GM21390 (cell line): ENCODE measurements at regions not wholly inside any gene's neighbourhood (a gene's known extent, or its start where the extent isn't known, plus 50 kb on each side); places are given as distances from the start of the nearest gene placed in this dataset.

Experiments
- ATAC-seq: cut with Tn5 transposase; IDR thresholded peaks from one replicate; pipeline ENCODE4 v1.9.1; 2021; ENCODE audit not compliant: unreplicated experiment

GRCh38 chr10:117699436-117700075 lies 157.0 kb downstream of the EMX2 start:
- ATAC-seq = no peak

GRCh38 chr10:117710181-117710798 lies 167.7 kb downstream of the EMX2 start:
- no peak for ATAC-seq

DNA sequence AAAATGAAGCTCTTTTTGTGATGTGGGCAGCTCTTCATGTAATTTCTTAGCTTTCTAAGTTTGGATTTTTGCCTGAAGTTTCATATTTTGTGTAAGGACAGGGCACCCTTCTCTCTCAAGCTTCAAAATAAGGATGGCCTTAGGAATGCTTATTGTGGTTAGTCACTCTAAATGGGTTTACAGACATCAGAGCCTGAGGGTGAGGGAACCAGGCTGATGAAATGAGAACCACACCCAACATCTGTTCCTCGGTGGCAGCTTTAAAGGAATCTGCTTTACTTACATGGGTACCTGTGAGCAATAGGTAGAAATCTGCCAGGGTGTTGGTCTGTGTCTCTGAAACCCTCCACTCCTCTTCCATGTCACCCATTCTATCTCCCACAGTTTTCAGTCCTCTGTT lies 174.3 kb downstream of the EMX2 start:
- ATAC-seq = no peak

DNA sequence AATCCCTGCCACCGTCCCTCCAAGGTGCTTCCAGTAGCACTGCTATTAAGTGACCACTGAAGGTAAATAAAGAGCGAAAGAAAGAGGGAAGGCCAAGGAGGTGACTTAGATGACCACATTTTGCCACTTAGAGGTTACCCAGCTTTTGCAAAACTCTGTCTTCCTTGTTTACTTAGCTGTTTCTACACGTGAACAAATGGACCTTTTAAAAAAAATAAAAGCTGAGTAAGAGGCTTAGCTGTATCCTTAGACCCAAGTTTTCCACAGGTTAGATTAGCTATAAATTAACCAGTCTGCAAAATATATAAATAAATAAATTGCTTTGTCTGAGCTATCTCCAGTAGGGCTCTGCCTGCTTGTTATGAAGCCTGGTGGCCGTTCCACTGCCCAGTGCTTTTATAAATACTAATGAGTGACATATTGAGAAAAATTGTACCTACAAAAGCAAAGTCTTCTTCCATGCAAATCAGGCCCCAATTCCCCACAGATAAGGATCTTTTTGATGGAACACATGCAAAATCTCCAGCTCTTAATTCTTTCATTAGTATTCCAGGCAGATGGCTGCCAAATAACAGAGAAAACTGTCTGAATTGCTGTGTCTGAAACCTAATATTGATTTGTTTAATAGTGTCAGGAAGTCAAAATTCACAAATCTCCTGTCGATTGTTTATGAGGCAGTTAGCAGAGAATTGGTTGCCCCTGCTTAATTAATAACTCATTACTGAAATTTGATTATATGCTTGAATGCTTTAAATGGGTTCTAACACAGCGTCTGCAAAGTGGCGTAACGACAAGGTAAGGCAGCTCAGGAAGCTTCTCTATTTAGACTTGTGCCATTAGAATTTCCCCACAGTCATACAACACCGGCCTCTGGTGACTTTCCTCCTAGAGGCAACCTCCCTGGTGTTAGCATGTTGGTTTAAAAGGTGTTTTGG lies 176.7 kb downstream of the EMX2 start:
- no peak for ATAC-seq

GRCh38 chr10:117720931-117721835 lies 178.6 kb downstream of the EMX2 start:
- ATAC-seq = no peak

DNA sequence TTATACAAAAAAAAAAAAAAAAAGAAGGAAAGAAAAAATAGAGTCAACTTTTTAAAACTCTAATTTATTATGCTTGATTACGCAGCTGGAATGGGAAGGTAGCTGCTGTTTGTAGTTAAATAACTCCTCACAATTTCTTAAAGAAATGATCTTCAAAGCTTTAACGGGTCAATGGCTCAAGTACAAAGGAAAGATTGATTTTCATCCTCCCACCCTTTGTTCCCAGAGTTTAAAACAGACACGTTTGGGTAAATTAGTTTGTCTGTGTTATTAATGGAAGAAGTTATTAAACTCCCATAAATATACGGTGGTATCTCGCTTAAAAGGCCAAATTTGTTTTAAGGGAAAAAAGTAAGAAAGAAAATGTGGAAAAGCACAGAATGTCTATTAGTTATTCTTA lies 179.3 kb downstream of the EMX2 start:
- no peak for ATAC-seq

DNA sequence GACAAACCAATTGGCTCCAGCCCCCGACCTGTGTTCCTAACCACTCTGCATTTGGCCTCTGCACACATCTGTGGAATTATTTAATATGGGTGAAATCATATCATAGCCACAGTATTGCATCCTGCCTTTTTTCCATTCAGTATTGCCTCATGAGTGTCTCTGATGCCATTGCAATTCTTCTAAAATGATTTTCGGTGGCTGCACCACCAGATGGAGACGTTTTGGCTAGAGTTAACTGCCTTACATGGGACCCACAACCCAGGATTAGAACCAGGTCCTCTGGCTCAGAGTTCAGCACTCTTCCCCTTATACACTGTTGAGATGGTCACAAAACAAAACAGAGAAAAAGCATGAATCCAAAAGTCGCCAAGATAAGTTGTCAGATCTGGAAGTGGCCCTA lies 180.8 kb downstream of the EMX2 start:
- no peak for ATAC-seq

DNA sequence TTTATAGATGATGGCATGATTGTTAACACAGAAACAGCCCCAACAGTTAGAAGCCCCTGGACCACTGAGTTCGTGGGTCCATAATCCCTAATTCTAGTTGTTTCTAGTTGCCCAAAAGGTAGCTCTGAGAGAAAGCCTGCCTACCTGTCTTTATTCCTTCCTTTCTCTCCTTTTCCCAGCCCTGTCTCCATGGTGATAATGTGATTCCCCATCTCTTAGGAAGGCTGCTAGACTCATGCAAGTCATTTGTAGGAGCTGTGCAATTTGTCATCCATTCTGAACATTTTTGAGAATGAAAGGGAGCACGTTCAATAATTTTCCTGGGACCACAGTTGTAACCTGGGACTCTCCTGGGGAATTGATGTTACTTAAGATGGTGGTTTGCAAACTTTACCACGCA lies 183.4 kb downstream of the EMX2 start:
- no peak for ATAC-seq

DNA sequence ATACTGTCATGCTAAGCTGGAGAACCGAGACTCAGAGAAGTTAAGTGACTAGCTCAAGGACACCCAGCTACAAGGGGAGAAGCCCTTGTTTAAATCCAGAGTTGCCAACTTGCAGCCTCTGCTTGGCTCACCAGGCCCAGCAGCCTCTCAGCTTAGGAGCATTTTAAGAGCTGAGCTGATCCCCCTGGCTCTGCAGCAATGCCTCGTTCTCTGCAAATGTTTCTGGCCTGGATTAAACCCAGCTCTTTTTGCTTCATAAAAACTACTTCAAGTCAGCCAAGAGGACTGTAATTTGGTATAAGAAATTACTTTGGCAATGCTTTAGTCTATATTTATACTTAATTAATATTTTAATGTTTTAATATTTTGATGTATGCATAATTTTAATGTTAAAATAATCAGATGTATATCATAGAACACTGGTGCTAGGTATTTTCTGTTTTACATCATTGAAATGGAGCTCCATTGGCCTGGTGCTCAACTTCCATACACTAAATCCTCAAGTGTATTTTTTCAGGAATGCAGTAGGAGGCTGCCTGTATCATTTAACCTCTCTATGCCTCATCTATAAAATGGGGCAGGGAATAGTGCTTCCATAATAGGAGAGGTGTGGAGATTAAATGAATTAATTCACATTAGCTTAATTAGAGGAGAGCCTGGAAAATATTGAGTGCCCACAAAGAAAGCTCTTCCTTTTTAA lies 184.2 kb downstream of the EMX2 start:
- ATAC-seq = no peak

GRCh38 chr10:117727421-117727820 lies 184.9 kb downstream of the EMX2 start:
- ATAC-seq = no peak

GRCh38 chr10:117728087-117728486 lies 185.5 kb downstream of the EMX2 start:
- no peak for ATAC-seq

GRCh38 chr10:117729156-117729555 lies 186.6 kb downstream of the EMX2 start:
- ATAC-seq = no peak

GRCh38 chr10:117731121-117731791 lies 188.7 kb downstream of the EMX2 start:
- ATAC-seq = no peak

GRCh38 chr10:117734731-117735405 lies 192.3 kb downstream of the EMX2 start:
- no peak for ATAC-seq

- ATAC-seq = no peak
Observed at GRCh38 chr10:117736655-117737054, 194.1 kb downstream of the EMX2 start.

DNA sequence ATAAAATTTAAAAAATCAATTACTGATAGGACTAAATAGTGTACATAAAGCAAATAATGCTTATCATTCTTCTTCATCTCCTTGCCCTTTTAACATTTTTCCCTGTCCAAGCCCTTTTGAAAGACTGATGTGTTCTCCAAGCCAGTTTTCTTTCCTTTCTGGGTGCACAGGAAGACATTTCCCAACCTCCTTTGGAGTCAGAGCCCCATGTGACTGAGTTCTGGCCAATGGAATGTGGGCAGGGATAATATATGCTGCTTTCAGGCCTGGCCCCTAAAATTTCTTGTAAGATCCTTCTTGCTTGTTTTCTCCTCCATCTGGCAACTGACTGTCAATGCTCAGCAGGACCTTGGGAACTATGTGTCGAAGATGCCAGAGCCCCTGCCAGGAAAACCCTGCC lies 197.5 kb downstream of the EMX2 start:
- no peak for ATAC-seq

- ATAC-seq = no peak
Observed at GRCh38 chr10:117740691-117741222, 198.2 kb downstream of the EMX2 start.

- ATAC-seq = no peak
Observed at GRCh38 chr10:117741524-117741923, 199.0 kb downstream of the EMX2 start.

DNA sequence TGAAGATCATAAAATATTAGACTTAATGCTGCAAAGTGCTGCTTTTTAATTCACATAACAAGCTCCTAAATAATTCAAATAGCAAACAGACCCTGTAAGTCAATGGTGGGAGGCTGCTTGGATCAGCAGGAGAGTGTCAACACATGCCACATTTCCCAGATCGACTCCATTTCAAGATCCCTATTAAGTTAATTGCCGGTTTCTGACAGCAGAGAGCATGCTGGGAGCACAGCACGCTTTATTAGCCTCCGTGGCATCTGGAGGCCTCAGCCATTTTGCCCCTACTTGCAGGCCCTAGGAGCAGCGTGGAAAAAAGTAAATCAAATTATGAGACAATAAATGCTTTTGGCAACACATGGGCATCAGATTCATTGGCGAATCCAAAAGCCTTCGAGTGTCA lies 201.0 kb downstream of the EMX2 start:
- no peak for ATAC-seq
